ENCODE measurements at regions not wholly inside any gene's neighbourhood (a gene's known extent, or its start where the extent isn't known, plus 50 kb on each side); places are given as distances from the start of the nearest gene placed in this dataset.

DNA sequence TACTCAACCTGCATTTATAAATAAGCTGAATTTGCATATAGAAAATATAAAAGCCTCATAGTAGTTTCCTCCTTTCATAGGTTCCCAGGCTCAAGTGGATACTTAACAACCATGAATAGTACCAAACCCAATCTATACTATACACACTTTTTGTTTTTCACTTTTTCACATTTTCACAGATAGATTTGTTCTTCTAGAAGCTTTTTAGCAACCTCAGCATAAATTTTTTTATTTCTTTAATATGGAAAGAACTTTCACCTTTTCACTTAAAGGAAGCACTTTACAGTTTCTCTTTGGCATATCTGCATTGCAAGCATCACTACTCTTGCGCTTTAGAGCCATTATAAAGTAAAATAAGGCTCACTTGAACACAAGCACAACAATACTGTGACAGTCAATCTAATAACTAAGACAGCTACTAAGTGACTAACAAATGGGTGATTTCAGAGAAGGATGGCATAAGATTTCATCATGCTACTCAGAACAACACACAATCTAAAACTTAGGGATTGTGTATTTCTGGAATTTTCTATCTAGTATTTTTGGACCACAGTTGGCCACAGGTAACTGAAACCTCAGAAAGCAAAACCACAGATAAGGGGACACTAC lies 1063.6 kb downstream of the FAM181B start:
- Histone ChIP-seq H3K4me3 (replicated peaks; ENCODE audit: low read depth, low read length) (no peak overlapping the region), H3K36me3 (ENCODE audit: control insufficient read depth, insufficient read depth, low read length) (no peaks in the 10 kb centered on the region), H3K27me3 (replicated peaks; ENCODE audit: control insufficient read depth, insufficient read depth, low read length) (no peaks in the 10 kb centered on the region)
- no peak for DNase-seq (ENCODE audit: extremely low read depth, insufficient read length)
- TF ChIP-seq, protein P1, sequence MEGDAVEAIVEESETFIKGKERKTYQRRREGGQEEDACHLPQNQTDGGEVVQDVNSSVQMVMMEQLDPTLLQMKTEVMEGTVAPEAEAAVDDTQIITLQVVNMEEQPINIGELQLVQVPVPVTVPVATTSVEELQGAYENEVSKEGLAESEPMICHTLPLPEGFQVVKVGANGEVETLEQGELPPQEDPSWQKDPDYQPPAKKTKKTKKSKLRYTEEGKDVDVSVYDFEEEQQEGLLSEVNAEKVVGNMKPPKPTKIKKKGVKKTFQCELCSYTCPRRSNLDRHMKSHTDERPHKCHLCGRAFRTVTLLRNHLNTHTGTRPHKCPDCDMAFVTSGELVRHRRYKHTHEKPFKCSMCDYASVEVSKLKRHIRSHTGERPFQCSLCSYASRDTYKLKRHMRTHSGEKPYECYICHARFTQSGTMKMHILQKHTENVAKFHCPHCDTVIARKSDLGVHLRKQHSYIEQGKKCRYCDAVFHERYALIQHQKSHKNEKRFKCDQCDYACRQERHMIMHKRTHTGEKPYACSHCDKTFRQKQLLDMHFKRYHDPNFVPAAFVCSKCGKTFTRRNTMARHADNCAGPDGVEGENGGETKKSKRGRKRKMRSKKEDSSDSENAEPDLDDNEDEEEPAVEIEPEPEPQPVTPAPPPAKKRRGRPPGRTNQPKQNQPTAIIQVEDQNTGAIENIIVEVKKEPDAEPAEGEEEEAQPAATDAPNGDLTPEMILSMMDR (IDR thresholded peaks at IDR 0.05; ENCODE audit: insufficient read depth, low read length, poor library complexity, severe bottlenecking) = no peak

DNA sequence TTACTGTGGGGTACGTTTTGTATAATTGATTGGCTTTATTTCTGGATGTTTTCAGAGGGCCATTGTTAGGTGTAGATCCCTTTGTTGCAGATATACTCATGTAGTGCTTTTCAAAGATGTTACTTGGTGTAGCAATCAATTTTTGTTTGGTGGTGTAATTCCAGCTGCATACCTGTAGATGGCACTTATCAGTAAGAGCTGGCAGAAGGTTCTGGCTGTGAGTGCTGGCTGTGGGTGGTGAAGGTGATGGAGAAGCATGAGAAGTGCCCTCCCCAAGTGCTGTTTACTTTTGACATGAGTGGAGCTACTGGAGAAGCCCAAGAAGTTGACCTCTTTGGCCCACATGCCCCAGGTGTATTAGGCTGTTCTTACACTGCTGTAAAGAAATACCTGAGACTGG lies 1074.9 kb downstream of the FAM181B start:
- Histone ChIP-seq H3K27me3 (replicated peaks; ENCODE audit: control insufficient read depth, insufficient read depth, low read length) (no peaks in the 10 kb centered on the region), H3K4me3 (replicated peaks; ENCODE audit: low read depth, low read length) (no peak overlapping the region), H3K36me3 (ENCODE audit: control insufficient read depth, insufficient read depth, low read length) (no peaks in the 10 kb centered on the region)
- no peak for DNase-seq (ENCODE audit: extremely low read depth, insufficient read length)
- TF ChIP-seq, protein P1 (IDR thresholded peaks at IDR 0.05; ENCODE audit: insufficient read depth, low read length, poor library complexity, severe bottlenecking) = peak; percentile 70

DNA sequence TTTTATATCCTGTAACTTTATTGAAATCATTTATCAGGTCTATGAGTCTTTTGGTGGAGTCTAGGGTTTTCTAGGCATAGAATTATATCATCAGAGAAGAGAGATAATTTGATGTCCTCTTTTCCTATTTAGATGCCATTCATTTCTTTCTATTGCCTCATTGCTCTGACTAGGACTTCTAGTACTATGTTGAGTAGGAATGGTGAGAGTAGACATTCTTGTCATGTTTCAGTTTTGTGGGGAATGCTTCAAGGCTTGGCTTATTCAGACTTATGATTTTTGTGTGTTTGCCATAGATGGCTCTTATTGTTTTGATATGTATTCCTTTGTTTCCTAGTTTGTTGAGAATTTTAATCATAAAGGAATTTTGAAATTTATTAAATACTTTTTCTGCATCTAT lies 1078.3 kb downstream of the FAM181B start:
- no peak for DNase-seq (ENCODE audit: extremely low read depth, insufficient read length)
- Histone ChIP-seq H3K27me3 (replicated peaks; ENCODE audit: control insufficient read depth, insufficient read depth, low read length) (no peaks in the 10 kb centered on the region), H3K36me3 (ENCODE audit: control insufficient read depth, insufficient read depth, low read length) (no peaks in the 10 kb centered on the region), H3K4me3 (replicated peaks; ENCODE audit: low read depth, low read length) (no peak overlapping the region)
- TF ChIP-seq, protein P1 (IDR thresholded peaks at IDR 0.05; ENCODE audit: insufficient read depth, low read length, poor library complexity, severe bottlenecking) = no peak

DNA sequence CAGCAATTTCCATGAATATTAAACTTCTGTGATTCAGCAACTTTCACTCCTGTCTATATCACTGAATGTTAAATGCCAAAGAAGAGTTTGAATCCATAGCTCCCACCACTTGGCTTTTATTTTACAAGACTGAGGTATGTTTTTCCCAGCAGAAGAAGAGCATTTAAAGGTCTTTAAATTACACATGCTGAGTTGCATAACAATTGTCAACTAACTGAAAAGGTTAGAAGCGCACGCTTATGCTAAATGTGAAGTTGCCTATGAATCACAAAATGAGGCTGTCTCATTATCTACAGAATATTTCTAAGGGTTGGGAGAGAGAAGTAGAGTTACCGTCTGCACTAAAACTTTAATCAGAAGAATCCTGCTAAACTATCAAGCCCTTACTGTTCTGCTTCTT lies 1086.3 kb downstream of the FAM181B start:
- TF ChIP-seq, protein P1 (IDR thresholded peaks at IDR 0.05; ENCODE audit: insufficient read depth, low read length, poor library complexity, severe bottlenecking) = no peak
- DNase-seq (ENCODE audit: extremely low read depth, insufficient read length) = no peak
- H3K27me3 ChIP-seq (replicated peaks; ENCODE audit: control insufficient read depth, insufficient read depth, low read length) = no peaks in the 10 kb centered on the region; the same call in 1 of the 2 replicates

DNA sequence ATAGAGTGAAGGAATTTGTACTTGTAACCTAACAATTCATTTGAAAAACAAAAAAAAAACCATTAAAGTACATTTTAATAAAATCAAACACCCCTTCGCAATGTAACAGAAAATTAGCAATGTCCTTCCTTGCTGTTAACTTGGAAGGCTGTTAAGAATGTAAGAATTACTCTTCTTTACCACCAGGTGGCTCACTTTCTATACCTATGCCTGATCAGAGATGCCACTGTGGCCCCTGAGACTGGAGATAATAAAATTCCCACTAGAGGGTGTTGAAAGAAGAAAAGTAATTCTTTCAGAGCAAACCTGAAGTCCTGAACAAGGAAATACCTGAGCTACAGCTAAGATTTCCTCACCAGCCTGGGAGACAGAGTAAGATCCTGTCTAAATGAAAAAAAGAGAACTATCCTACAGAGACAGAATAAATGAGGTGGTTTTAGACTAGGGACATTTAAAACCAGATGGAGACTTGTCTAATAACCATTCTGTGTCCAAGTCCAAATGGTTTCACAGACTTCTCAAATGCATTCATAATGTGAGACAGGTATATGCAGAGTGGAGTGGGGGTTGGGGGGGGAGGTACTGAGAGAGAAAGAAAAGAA lies 1089.3 kb downstream of the FAM181B start:
- TF ChIP-seq, protein P1 (IDR thresholded peaks at IDR 0.05; ENCODE audit: insufficient read depth, low read length, poor library complexity, severe bottlenecking) = peak; percentile 73
- peak; percentile 4 for DNase-seq (ENCODE audit: extremely low read depth, insufficient read length)
- no peaks in the 10 kb centered on the region for H3K36me3 ChIP-seq (ENCODE audit: control insufficient read depth, insufficient read depth, low read length)
- H3K27me3 ChIP-seq (replicated peaks; ENCODE audit: control insufficient read depth, insufficient read depth, low read length) = no peaks in the 10 kb centered on the region; the same call in 1 of the 2 replicates
- H3K4me3 ChIP-seq (replicated peaks; ENCODE audit: low read depth, low read length) = no peak overlapping the region

More for the DNA sequence above, 1086.3 kb downstream of the FAM181B start:
- Histone ChIP-seq H3K4me3 (replicated peaks; ENCODE audit: low read depth, low read length) (no peak overlapping the region), H3K36me3 (ENCODE audit: control insufficient read depth, insufficient read depth, low read length) (no peaks in the 10 kb centered on the region)

Data from GM06990 (cell line).